Activated T-helper 1 cell treated with anti-CD3 and anti-CD28 coated beads, Interleukin-2, amount 50 U/mL, for 16 hours (primary cell): ENCODE measurements at regions not wholly inside any gene's neighbourhood (a gene's known extent, or its start where the extent isn't known, plus 50 kb on each side); places are given as distances from the start of the nearest gene placed in this dataset.
"Not testable (repeated sequence)": the region's sequence is repeated elsewhere in the genome, so short reads cannot be mapped to it uniquely, and the experiment has no call there.

Experiments
- DNase-seq, 2 donors: peaks; one replicate each; pipeline ENCODE4 v3.0.0-alpha.2; 2020; ENCODE audit warnings: low read depth in 1 of 2, low spot score in 1 of 2

DNA sequence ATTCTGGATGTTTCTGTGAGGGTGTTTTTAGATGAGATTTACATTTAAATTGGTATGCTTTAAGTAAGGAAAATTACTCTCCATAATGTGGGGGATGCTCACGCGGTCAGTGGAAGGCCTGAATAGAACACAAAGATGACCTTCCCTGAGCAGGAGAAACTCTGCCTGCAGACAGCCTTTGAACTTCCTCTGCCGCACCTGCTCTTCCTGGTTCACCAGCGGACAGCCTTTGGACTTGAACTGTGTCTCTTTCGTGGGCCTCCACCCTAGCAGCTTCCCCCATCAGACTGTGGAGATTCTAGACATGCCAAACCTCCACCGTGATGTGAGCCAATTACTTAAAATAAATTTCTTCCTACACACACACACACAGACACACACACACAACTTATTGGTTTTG lies 210.7 kb downstream of the EFCAB11 start:
- DNase-seq = no peak

DNA sequence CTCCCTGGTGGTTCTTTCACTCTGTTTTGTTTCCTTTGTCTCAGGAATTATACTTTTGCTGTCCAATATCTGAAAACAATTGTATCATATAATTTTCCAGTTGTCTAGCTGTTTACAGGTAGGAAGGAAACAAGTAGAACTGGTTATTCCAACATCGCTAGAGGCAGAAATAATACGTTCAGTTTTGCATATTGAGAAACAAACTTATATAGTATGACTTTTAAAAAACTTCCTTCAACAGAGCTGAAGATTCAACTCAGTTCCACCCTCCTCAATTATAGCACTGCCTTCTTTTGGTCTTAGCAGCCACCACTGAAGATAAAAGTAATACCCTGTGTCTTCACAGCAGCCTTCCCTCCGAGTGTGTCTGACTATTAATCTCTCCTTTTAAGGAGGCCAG lies 214.3 kb downstream of the EFCAB11 start:
- no peak for DNase-seq

DNA sequence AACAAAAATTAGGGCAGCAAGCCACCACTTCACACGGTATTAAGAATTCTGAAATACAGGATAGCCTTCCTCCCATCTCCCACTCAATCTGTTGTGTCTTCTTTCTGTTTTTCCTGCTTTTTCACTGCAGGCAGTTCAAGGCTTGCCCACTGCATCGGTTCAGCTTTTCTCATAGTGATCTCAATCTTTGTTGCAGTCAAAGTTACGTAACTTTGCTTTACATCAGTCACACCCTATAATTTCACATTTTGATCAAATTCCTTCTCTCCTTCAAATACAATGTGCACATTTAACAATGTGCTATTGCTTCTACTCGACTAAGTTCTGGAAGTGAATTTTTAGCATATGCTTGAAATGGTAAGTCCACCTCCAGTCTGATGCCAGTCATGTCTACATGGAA lies 217.6 kb downstream of the EFCAB11 start:
- DNase-seq = no peak

DNA sequence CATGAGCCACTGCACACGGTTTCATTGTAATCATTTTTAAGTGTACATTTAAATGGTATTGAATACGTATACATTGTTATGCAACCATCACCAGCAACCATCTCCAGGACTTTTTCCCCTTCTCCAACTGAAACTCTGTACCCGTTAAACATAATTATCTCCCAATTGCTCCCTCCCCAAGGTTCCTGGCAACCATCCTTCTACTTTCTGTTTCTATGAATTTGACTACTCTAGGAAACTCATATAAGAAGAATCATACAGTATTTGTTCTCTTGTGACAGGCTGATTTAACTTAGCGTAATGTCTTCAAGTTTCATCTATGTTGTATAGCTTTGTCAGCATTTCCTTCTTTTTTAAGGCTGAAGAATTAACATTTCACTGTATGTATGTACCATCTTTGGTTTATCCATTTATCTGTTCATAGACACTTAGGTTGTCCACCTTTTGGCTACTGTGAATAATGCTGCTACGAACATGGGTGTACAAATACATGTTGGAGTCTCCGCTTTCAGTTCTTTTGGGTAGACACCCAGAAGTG lies 223.1 kb downstream of the EFCAB11 start:
- no peak for DNase-seq

DNA sequence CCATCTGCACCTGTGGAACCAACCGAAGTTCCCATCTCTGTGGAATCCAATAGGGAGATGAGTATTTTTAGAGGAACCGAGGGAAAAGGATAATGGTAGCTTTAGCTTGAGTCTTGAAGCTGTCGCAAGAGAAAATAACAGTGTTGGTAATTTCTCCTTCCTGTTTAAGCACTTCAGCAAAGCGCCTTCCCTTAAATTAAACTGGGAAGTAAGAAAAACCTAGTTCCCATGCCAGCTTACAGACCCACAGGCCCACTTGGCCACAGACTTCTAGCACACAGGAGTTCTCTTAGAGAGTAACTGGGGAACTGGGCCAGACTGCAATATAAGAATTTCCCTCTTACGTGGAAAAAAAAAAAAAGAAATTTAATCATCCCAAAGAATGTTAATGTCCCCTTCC lies 223.8 kb downstream of the EFCAB11 start:
- no peak for DNase-seq

DNA sequence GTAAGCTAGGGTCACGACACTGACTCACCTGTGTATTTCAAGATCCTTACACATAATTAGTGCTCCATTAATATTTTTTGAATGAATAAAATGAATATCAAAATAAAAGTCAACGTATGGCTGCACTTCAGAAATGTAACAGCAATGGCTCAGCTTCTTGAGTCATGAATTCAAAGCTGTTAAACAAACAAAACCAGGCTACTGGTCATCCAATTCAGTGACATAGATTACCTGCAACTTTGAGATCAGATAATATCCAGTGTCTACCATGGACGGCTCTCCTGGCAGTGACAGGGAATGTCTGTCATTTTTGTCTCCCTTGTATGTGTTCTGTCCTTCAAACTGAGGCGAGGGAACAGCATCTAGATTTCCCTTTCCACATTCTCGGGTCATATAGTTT lies 225.6 kb downstream of the EFCAB11 start:
- no peak for DNase-seq

DNA sequence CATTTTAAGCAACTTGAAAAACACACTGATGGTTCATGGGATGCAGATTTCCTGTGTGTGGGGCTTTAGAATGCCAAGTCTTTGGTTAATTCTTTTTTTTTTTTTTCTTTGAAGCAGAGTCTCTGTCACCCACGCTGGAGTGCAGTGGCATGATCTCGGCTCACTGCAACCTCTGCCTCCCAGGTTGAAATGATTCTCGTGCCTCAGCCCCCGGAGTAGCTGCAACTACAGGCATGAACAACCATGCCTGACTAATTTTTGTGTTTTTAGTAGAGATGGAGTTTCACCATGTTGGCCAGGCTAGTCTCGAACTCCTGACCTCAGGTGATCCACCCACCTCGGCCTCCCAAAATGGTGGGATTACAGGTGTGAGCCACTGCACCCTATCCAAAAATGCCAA lies 228.3 kb downstream of the EFCAB11 start:
- DNase-seq = not testable (repeated sequence)

DNA sequence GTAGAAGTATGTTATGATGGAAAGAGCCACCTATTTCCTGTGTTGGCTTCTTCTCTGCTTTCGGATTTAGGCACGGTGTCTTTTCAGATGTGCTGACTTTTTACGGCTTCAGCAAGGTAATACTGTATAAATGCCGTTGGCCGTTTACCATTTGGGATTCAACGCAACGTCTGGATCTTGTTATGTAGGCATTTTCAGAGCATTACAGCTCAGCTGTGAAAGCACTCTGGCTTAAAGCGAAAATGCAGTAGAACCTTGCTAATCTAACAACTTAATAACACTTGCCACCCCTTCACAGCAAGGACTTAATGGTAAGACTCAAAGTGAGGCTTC lies 229.9 kb downstream of the EFCAB11 start:
- DNase-seq = no peak

DNA sequence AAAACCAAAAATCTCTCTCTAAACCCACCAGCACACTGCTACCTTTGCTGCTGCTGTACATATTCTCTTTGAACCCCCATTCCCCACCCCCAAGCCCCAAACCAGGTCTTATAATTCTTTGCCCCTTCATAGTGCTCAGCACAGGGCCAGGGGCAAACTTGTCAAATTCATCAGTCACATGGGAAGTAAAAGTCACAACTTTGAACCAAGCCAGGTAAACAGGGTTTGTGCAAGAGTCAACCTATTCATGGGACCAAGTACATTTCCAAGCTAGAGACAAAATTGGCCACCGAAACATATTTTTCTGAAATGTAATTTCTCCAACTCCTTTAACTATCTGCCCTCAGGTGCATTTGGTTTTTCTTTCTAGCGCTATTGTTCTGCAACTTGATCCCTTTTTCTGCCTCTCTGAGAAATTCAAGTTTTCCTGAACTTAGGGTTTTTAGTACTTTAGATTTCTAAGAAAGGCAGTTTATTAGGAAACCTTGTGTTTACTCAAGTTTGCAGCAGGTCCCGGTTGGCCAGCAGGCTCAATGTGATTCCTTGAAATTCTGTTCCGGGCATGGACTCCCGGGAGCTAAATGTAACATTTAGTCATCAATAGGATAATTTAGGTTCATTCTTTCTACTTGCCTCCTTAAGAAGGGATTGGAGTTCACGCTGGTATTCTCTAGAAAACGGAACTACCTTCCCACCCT lies 230.5 kb downstream of the EFCAB11 start:
- DNase-seq = no peak

DNA sequence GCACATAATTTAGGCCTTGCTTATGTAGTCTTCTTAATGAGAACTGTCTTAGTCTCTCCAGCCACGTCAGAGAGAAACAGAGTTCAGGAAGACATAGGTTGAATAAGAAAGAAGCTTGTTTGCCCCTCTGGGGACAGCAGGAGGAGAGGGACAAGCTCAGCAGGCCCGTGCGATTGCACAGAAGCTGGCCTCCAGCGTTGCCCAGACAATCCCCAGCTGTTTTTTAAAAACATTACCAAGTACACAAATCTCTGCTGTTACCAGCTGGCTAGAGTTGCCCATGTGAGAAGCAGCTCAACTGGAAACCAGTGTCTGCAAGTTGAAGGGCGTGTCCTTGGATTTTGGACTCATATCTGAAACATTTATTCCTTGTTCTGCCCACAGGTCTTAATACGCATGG lies 232.6 kb downstream of the EFCAB11 start:
- no peak for DNase-seq

DNA sequence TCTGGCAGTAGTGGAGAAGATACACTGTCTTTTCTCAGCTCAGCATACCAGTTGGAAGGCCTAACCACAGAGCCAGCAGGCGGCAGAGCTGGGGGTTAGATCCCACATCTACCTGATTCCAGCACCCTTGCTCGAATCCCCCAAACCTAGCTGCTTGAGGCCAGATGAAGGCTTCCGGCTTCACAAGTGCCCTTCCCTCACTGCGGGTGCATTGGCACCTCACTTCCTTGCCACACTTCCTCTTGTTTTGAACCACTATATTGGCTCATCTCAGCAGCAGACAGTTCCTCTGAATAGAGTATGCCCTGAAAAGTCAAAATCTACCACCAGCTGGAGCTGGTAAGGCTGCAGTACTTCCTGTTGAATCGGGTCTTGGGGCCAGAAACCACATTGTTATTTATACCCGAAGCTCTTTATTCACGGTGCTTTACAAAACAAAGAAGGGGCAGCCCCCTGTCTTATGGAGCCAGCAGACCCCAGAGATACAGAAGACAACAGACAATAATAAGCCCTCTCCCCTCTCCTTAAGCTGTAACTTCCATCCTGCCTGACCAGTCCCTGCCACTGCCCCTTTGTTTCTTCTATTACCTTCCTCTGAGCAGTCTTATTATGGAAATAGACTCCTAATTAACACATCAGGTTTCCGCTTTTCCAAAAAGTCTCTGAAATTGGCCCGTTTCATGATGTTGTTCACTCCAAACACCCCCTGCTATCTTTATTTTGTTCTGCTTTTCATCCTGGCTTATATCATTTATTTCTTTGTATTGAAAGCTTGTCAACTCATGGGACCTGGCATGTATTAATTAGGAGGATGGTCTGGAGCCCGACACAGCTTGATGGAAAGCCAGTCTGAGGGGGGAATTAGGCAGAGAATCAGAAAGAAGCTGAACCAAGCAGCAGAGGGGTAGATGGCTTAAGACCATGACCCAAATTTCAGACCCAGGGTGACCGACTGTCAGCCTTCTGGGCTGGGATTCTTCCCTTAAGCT lies 233.5 kb downstream of the EFCAB11 start:
- peak; percentile 36 to 48 for DNase-seq

DNA sequence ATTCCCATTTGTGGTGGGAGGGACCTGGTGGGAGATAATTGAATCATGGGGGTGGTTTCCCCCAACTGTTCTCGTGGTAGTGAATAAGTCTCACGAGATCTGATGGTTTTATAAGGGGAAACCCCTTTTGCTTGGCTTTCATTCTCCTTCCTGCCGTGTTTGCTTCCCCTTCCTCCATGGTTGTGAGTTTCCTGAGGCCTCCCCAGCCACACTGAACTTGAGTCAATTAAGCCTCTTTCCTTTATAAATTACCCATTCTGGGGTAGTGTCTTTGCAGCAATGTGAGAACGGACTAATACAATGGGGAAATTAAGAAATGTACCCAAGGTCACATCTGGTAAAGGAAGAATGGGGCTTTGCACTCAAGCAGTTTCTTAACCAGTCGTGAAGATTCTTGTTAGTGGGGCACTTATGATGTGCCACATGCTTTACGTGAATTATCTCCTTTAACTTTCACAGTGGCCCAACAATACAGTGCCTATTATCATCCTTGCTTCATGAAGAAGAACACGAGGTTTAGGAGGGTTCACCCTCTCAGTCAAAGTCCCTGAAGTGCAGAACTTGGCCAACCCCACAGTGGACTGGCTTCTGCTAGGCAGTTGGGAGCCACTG lies 234.3 kb downstream of the EFCAB11 start:
- no peak for DNase-seq

DNA sequence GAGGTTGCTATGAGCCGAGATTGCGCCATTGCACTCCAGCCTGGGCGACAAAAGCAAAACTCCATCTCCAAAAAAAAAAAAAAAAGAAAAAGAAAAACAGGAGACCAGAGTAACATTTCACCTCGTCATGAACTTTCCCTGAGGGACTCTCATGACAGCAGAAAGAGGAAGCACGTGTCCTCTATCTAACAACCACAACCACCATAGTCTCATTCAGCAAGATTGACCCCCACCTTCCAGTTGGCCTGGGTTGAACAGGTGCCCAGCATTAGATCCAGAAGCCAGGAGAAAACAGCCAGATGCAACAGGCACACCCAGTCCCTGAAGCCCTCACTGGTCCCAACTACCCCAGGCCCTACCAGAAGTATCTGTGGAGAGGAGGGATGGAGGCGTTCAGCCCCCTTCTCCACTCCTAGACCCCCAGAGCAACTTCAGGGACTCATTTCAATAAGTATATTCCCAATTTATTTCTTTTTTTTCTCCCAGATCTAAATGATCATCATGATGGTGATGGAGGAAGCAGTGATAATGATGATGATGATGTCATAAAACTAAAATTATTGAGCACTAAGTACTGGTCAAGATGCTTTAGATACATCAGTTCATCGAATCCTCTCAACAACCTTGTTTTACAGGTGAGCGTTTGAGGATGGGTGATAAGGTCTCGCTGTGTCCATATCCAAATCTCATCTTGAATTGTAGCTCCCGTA lies 235.0 kb downstream of the EFCAB11 start:
- DNase-seq = no peak

DNA sequence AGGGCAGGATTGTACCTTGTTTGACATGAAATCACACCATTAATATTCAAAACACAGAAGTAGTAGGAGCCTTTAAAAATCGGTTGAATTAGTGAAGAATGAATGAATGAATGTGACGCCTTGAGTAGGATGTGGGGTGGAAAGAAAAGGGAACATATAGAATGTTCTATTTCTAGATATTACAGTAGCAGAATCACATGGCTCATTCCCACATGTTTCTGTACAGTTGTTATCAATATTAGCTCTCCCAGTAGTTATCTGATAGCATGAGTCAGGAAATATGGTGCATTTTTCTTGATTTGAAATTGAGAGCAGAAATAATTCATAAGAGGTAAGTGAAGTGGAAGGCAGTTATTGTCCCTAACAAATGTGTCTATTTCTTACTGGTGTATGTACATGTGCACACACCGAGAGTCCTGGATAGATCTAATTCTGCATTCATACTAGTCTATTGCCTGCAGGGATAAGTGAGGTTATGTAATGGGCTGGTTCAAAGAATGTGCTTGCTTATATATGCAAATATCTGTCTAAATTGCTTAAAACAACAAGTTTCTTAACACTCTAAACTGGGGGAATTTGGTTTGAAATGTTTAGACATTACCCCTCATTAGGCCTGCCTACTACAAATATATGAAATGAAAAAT lies 245.4 kb downstream of the EFCAB11 start:
- DNase-seq = no peak

DNA sequence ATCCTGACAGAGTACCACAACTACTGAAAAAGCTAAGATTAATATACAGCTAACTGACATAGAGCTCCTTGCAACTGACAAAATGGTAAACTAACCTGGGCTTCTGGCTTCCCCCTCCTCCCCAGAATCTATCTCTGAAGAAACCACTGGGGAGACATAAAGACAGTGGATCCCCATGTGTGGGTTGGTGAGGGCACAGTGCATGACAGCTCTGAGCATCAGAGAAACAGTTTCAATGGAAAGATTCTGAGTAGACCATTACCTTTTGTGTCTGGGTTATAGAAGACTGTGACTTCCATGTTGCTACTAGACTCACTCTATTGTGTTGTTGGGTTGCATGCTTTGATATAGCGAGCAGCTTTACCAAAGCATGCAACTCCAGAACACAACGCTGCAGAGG lies 247.4 kb downstream of the EFCAB11 start:
- DNase-seq = no peak

DNA sequence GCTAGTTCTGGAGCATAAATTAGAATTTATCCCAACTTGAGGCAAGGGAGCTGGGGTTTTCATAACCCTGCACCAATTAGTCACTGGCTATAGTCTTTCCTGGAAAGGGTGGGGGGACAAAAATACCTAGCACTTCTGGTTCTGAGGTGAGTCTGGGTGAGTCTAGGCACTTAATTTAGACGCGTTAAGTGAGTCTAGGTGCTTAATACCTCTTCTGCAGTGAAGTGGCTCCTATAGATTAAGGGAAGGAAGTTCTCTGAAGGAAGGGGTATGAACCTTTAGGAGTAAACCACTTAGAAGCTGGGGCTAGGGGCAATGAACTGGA lies 251.7 kb downstream of the EFCAB11 start:
- DNase-seq = no peak

DNA sequence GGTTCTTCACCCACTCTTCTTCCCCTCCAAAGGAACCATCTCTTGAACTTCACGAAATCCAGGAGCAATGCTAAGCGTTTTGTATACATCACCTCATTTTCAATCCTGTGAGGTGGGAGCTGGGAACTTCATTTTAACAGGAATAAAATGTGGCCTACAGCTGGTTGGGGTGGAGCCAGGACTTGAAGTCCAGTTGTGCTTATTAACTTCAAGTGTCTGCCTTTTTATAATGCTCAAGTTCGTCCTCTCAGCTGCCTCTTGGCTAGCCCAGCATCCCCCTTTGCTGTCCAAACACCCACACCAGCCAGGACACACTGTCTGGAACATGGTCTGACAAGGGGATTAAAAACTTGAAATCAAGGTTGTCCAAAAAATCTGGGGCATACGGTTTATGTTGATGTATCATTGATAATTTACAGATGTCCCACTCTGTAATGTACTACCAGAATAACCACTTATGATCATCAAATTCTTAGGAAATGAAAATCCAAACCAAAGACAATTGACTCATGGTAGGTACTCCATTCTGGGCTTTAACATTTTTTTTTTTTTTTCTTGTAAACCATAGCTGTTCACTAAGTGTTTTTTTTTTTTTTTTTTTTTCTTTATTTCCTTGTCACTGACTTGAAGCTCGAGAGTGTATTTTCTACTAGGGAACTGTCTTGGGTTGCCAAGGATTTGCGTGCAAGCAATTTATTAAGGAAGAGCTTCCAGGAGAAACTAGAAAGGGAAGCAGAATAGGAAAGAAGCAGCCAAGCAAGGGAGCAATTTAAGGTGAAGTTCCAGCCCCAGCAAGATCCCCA lies 252.3 kb downstream of the EFCAB11 start:
- DNase-seq = no peak

DNA sequence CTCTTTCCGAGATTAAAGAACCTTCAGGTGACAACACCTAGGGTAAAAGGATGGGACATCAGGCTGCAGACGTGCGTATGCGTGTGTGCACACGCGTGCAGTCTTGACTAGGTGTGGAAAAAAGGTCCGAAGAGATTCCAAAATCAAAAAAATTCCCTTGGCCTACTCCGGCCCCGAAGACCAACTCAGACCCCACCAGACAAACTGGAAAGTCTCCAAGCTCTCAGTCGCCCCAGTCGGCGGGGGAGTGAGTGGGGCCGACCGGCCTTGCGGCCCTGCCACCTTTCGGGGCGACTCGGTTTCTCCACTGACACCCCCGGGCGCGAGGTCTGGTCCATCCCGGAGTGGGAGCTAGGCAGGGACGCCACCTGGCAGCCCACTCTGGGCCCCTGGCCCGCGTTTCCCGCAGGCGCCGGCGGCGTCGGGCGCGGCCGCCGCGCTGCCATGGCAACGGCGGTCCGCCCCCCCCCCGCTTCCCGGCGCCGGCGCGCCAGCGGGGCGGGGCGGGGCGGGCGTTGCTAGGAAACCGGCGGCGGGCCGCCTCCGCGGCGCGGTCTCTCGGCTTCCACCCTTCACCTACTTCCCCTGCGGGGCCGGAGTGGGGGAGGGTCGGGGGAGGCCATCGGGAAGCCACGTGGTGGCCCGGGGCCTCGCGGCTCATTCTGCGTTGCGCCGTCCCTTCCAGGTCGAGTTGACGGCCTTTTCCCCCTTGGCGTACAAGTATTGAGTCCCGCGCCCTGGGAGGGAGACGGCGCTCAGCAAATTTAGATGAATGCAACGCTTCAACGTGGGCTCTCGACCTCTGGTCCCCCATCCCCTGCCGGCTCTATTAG lies 253.1 kb downstream of the EFCAB11 start:
- DNase-seq = peak; percentile 59 to 76

DNA sequence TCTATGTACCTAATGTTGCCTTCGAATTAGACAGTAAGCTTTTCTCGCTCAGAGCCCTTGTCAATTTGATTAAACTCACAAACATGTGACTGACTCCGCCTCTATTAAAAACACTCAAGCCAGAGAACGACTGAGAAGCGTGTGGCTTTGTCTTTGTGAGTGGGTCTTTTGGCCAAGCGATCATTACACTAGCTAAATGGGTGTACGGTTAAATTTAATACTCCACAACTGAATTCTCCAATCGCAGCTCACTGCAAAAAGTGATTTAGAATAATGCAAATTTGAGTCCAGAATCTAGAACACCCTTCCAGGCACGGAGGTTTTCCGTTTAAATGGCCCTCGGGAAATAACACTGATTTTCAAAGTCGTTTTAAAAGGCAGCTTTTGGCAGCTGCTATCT lies 253.7 kb downstream of the EFCAB11 start:
- DNase-seq = no peak
